ENCODE measurements at regions not wholly inside any gene's neighbourhood (a gene's known extent, or its start where the extent isn't known, plus 50 kb on each side); places are given as distances from the start of the nearest gene placed in this dataset.

- H2AFZ ChIP-seq (ENCODE audit: low read length) = no peak overlapping the region
- BruUV-seq (replicated peaks) = no TSS peak
- ChIA-PET CTCF (ENCODE audit: unreplicated experiment) (no interaction called here), POLR2A (no interaction called here)
- no peak overlapping the region for H3K27ac ChIP-seq (ENCODE audit: low read depth, low read length, poor library complexity, severe bottlenecking)
- H3K9me2 ChIP-seq (ENCODE audit: insufficient read depth, low read length) = no peaks in the 10 kb centered on the region
- H3K4me1 ChIP-seq (ENCODE audit: insufficient read depth, low read length, poor library complexity, severe bottlenecking) = peaks cover 12% of the 10 kb centered on the region
- no peaks in the 10 kb centered on the region for H3K79me2 ChIP-seq (ENCODE audit: insufficient read depth, low read depth, low read length)
- H3K4me3 ChIP-seq (ENCODE audit: low read depth, low read length, poor library complexity, severe bottlenecking) = no peak overlapping the region
- no peaks in the 10 kb centered on the region for H3K36me3 ChIP-seq (ENCODE audit: insufficient read depth, low read length)
- no peaks in the 10 kb centered on the region for H3K9me3 ChIP-seq (ENCODE audit: low read length)
- no peaks in the 10 kb centered on the region for H4K20me1 ChIP-seq (ENCODE audit: insufficient read depth, low read length)
- no peak for DNase-seq (ENCODE audit: low spot score)
- no peak overlapping the region for H3K4me2 ChIP-seq (ENCODE audit: low read length)
- TF ChIP-seq CTCF (conservative IDR thresholded peaks at IDR 0.05; ENCODE audit: low read length) (no peak), EZH2phosphoT487 (IDR thresholded peaks at IDR 0.05; ENCODE audit: borderline replicate concordance, low read depth, low read length) (no peak)
- intact Hi-C loops (cut with micrococcal nuclease; ENCODE audit: unreplicated experiment) = no loop called here
These were observed 97.6 kb downstream of the RAMP3 start for GRCh38 chr7:45255187-45255586.

GRCh38 chr7:45256309-45256708, 98.7 kb downstream of the RAMP3 start:
- Histone ChIP-seq H3K27ac (ENCODE audit: low read depth, low read length, poor library complexity, severe bottlenecking) (no peak overlapping the region), H2AFZ (ENCODE audit: low read length) (no peak overlapping the region), H3K4me3 (ENCODE audit: low read depth, low read length, poor library complexity, severe bottlenecking) (no peak overlapping the region), H3K4me1 (ENCODE audit: insufficient read depth, low read length, poor library complexity, severe bottlenecking) (peaks cover 12% of the 10 kb centered on the region), H3K9me3 (ENCODE audit: low read length) (no peaks in the 10 kb centered on the region), H3K36me3 (ENCODE audit: insufficient read depth, low read length) (no peaks in the 10 kb centered on the region), H3K4me2 (ENCODE audit: low read length) (no peak overlapping the region), H3K9me2 (ENCODE audit: insufficient read depth, low read length) (no peaks in the 10 kb centered on the region), H4K20me1 (ENCODE audit: insufficient read depth, low read length) (no peaks in the 10 kb centered on the region), H3K79me2 (ENCODE audit: insufficient read depth, low read depth, low read length) (no peaks in the 10 kb centered on the region)
- ChIA-PET CTCF (ENCODE audit: unreplicated experiment) (no interaction called here), POLR2A (no interaction called here)
- DNase-seq (ENCODE audit: low spot score) = no peak
- no TSS peak for BruUV-seq (replicated peaks)
- TF ChIP-seq EZH2phosphoT487 (IDR thresholded peaks at IDR 0.05; ENCODE audit: borderline replicate concordance, low read depth, low read length) = no peak
- no peak for TF ChIP-seq CTCF (conservative IDR thresholded peaks at IDR 0.05; ENCODE audit: low read length)
- intact Hi-C loops (cut with micrococcal nuclease; ENCODE audit: unreplicated experiment) = no loop called here

GRCh38 chr7:45256775-45257174, 99.2 kb downstream of the RAMP3 start:
- CTCF ChIA-PET (ENCODE audit: unreplicated experiment) = no interaction called here
- no TSS peak for BruUV-seq (replicated peaks)
- Histone ChIP-seq H3K4me1 (ENCODE audit: insufficient read depth, low read length, poor library complexity, severe bottlenecking) (peaks cover 12% of the 10 kb centered on the region), H3K4me2 (ENCODE audit: low read length) (no peak overlapping the region), H3K9me2 (ENCODE audit: insufficient read depth, low read length) (no peaks in the 10 kb centered on the region), H3K79me2 (ENCODE audit: insufficient read depth, low read depth, low read length) (no peaks in the 10 kb centered on the region), H3K9me3 (ENCODE audit: low read length) (no peaks in the 10 kb centered on the region), H3K36me3 (ENCODE audit: insufficient read depth, low read length) (no peaks in the 10 kb centered on the region), H3K4me3 (ENCODE audit: low read depth, low read length, poor library complexity, severe bottlenecking) (no peak overlapping the region), H3K27ac (ENCODE audit: low read depth, low read length, poor library complexity, severe bottlenecking) (no peak overlapping the region), H4K20me1 (ENCODE audit: insufficient read depth, low read length) (no peaks in the 10 kb centered on the region), H2AFZ (ENCODE audit: low read length) (no peak overlapping the region)
- no peak for DNase-seq (ENCODE audit: low spot score)
- TF ChIP-seq CTCF (conservative IDR thresholded peaks at IDR 0.05; ENCODE audit: low read length) (no peak), EZH2phosphoT487 (IDR thresholded peaks at IDR 0.05; ENCODE audit: borderline replicate concordance, low read depth, low read length) (no peak)
- intact Hi-C loops (cut with micrococcal nuclease; ENCODE audit: unreplicated experiment) = no loop called here
- POLR2A ChIA-PET = interaction anchor here (0.6 kb wide), 1 partner anchor 23 kb away, joined by 3 read pairs; no protein-coding TSS in a partner anchor
